GM12878 (cell line): ENCODE measurements at regions not wholly inside any gene's neighbourhood (a gene's known extent, or its start where the extent isn't known, plus 50 kb on each side); places are given as distances from the start of the nearest gene placed in this dataset.

Experiments used
- ATAC-seq: fragments of 200-7000 bp; cut with Tn5 transposase; 3 replicates; pipeline ENCODE4 v1.9.1; 2020; ENCODE audit warnings: mild to moderate bottlenecking, moderate library complexity
- BruUV-seq: library from RNA; stranded (reverse); fragments of 400-500 nt; replicated peaks from 2 replicates; lab custom pipeline; 2021; lab: Mats Ljungman, UMichigan
- CTCF ChIA-PET: fragments of 300-600 bp; sonication (Branson Sonifier 250); formaldehyde crosslinking; extraction: SDS; loops from one replicate; lab custom pipeline; 2021; ENCODE audit warnings: inconsistent platforms; lab: Yijun Ruan, JAX
- POLR2A ChIA-PET: fragments of 350-600 bp; formaldehyde crosslinking; extraction: SDS; loops from one replicate; lab custom pipeline; 2021; ENCODE audit warnings: inconsistent platforms; lab: Charles Lee
- RAD21 ChIA-PET: fragments of 300-600 bp; sonication (Branson Sonifier 250); formaldehyde crosslinking; loops from one replicate; lab custom pipeline; 2023; ENCODE audit warnings: antibody characterized with exemption; ENCODE audit not compliant: unreplicated experiment; lab: Charles Lee
- SMC1A ChIA-PET: fragments of 300-600 bp; sonication (Branson Sonifier 250); formaldehyde crosslinking; loops from one replicate; lab custom pipeline; 2023; ENCODE audit not compliant: unreplicated experiment, uncharacterized antibody; lab: Charles Lee
- DNase-seq: peaks from one replicate; pipeline ENCODE4 v3.0.0-alpha.2; 2011; ENCODE audit warnings: low read depth, low spot score
- FAIRE-seq: peaks from 3 replicates; lab custom pipeline; 2011; peaks lifted over from hg19 to GRCh38; lab: Jason Lieb, UNC
- H2AFZ ChIP-seq: 2 replicates; pipeline ENCODE4 v1.6.0; 2011; ENCODE audit warnings: low read depth, low read length, control low read depth; ENCODE audit not compliant: control insufficient read depth
- H3K27ac ChIP-seq: 2 replicates; pipeline ENCODE4 v1.5.1; 2011; ENCODE audit warnings: control low read depth; ENCODE audit not compliant: control insufficient read depth, insufficient read depth
- H3K27me3 ChIP-seq, 2 experiments: replicated peaks in 1 of 2; 2 replicates each; pipeline versions ENCODE4 v1.6.0 to v1.6.1; 2011; ENCODE audit warnings: low read length in 1 of 2; ENCODE audit not compliant: control insufficient read depth in 2 of 2, insufficient read depth in 2 of 2
- H3K36me3 ChIP-seq, 2 experiments: 2 replicates each; pipeline ENCODE4 v1.5.1; 2011; ENCODE audit warnings: low read length in 1 of 2; ENCODE audit not compliant: control insufficient read depth in 2 of 2, insufficient read depth in 2 of 2
- H3K4me1 ChIP-seq: 2 replicates; pipeline ENCODE4 v1.6.1; 2011; ENCODE audit warnings: mild to moderate bottlenecking, low read length, moderate library complexity, mixed read lengths; ENCODE audit not compliant: control insufficient read depth, insufficient read depth
- H3K4me2 ChIP-seq: 2 replicates; pipeline ENCODE4 v1.6.0; 2011; ENCODE audit warnings: control low read depth; ENCODE audit not compliant: control insufficient read depth, insufficient read depth
- H3K4me3 ChIP-seq: fragments of 200-600 bp; sonication (generic); 2 replicates; pipeline ENCODE4 v1.5.1; 2016
- H3K79me2 ChIP-seq: 2 replicates; pipeline ENCODE4 v1.6.0; 2011; ENCODE audit warnings: low read length; ENCODE audit not compliant: control insufficient read depth, insufficient read depth
- H3K9ac ChIP-seq: 2 replicates; pipeline ENCODE4 v1.8.0; 2011; ENCODE audit warnings: low read length, control low read depth, mixed read lengths; ENCODE audit not compliant: control insufficient read depth, insufficient read depth
- H3K9me3 ChIP-seq: replicated peaks from 3 replicates; pipeline ENCODE4 v1.5.1; 2011; ENCODE audit warnings: mild to moderate bottlenecking, low read length; ENCODE audit not compliant: control insufficient read depth, insufficient read depth
- H4K20me1 ChIP-seq: 2 replicates; pipeline ENCODE4 v1.6.0; 2011; ENCODE audit not compliant: control insufficient read depth, insufficient read depth
- ATF7 ChIP-seq: fragments of 450-650 bp; IDR thresholded peaks from 2 replicates; pipeline ENCODE4 v1.6.1; 2016; ENCODE audit warnings: low read depth, mild to moderate bottlenecking
- CEBPB ChIP-seq, 2 experiments: fragments of 150-350 bp in 1 of 2; IDR thresholded peaks; 2 replicates each; pipeline ENCODE4 v1.6.1; 2012 to 2014; ENCODE audit warnings: low read depth in 2 of 2, low read length in 2 of 2, borderline replicate concordance in 1 of 2, inconsistent platforms in 1 of 2
- CREB1 ChIP-seq: IDR thresholded peaks from 2 replicates; pipeline ENCODE4 v1.6.1; 2012; ENCODE audit warnings: low read depth, mild to moderate bottlenecking, inconsistent platforms
- EED ChIP-seq: sonication (generic); IDR thresholded peaks from 2 replicates; pipeline ENCODE4 v1.6.1; 2016; ENCODE audit warnings: antibody characterized with exemption, low read depth
- LARP7 ChIP-seq: fragments of 450-650 bp; IDR thresholded peaks from 2 replicates; pipeline ENCODE4 v1.6.1; 2017; ENCODE audit warnings: mild to moderate bottlenecking
- MYB ChIP-seq: fragments of 150-350 bp; IDR thresholded peaks from 2 replicates; pipeline ENCODE4 v1.6.1; 2014; ENCODE audit warnings: mild to moderate bottlenecking, low read depth, low read length, borderline replicate concordance
- PML ChIP-seq: IDR thresholded peaks from 2 replicates; pipeline ENCODE4 v1.6.1; 2012; ENCODE audit warnings: low read length, inconsistent platforms
- SMAD5 ChIP-seq: IDR thresholded peaks from 2 replicates; pipeline ENCODE4 v1.6.1; 2016; ENCODE audit warnings: antibody characterized with exemption, low read depth
- TCF3 ChIP-seq: IDR thresholded peaks from 2 replicates; pipeline ENCODE4 v1.6.1; 2012; ENCODE audit warnings: low read depth, mild to moderate bottlenecking, low read length, borderline replicate concordance; ENCODE audit not compliant: insufficient read depth
- ZNF24 ChIP-seq: fragments of 450-650 bp; IDR thresholded peaks from 2 replicates; pipeline ENCODE4 v1.6.1; 2017; ENCODE audit warnings: antibody characterized with exemption, mild to moderate bottlenecking
- WGBS: methylation state at CpG from one replicate; pipeline ENCODE4 v1.1.6; 2016; ENCODE audit warnings: low lambda C conversion rate; ENCODE audit not compliant: insufficient replicate concordance, insufficient coverage; ENCODE audit errors: missing lambda C conversion rate; 5-methylcytosine and 5-hydroxymethylcytosine counted together
- in situ Hi-C: fragments of 300-500 bp; cut with MboI; formaldehyde crosslinking; loops from 9 replicates; pipeline ENCODE4 v1.14.3; 2018; ENCODE audit warnings: mixed read lengths
- intact Hi-C: fragments of 100-400 bp; cut with micrococcal nuclease; formaldehyde crosslinking; loops from one replicate; pipeline ENCODE4 v1.14.2; 2022; ENCODE audit not compliant: unreplicated experiment
- TF ChIP-seq, protein P1 (sequence below): IDR thresholded peaks from 2 replicates; pipeline ENCODE4 v1.6.1; 2012; ENCODE audit warnings: mild to moderate bottlenecking, low read depth, low read length
- TF ChIP-seq, protein P2 (sequence below): IDR thresholded peaks from 2 replicates; pipeline ENCODE4 v1.6.1; 2012; ENCODE audit warnings: low read length, inconsistent platforms
- TF ChIP-seq, protein P3 (sequence below): fragments of 450-650 bp; formaldehyde crosslinking; IDR thresholded peaks from 2 replicates; pipeline ENCODE4 v1.5.0; 2022; ENCODE audit warnings: mild to moderate bottlenecking, missing genetic modification characterization
- TF ChIP-seq, protein P4 (sequence below): IDR thresholded peaks from 2 replicates; pipeline ENCODE4 v1.6.1; 2012; ENCODE audit warnings: low read depth, low read length, improper control_type of control experiment

DNA sequence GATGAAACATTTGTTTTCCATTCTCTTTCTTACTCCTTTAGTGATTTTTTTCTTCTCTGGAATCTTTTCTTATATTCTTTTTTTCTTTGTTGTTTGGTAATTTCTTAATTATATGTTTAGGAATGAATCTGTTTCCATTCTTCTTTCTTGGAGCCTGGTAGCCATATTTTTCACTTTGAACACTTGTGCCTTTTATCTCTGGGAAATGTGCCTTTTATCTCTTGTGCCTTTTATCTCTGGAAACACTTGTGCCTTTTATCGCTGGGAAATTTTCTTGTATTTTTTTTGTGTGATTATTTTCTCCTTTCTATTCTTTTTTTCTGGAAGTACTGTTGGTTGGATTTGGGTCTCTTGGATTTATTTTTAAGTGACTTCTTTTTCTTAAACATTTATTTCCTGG lies 118.2 kb downstream of the LEPR start (continued):
- TF ChIP-seq, protein P1, sequence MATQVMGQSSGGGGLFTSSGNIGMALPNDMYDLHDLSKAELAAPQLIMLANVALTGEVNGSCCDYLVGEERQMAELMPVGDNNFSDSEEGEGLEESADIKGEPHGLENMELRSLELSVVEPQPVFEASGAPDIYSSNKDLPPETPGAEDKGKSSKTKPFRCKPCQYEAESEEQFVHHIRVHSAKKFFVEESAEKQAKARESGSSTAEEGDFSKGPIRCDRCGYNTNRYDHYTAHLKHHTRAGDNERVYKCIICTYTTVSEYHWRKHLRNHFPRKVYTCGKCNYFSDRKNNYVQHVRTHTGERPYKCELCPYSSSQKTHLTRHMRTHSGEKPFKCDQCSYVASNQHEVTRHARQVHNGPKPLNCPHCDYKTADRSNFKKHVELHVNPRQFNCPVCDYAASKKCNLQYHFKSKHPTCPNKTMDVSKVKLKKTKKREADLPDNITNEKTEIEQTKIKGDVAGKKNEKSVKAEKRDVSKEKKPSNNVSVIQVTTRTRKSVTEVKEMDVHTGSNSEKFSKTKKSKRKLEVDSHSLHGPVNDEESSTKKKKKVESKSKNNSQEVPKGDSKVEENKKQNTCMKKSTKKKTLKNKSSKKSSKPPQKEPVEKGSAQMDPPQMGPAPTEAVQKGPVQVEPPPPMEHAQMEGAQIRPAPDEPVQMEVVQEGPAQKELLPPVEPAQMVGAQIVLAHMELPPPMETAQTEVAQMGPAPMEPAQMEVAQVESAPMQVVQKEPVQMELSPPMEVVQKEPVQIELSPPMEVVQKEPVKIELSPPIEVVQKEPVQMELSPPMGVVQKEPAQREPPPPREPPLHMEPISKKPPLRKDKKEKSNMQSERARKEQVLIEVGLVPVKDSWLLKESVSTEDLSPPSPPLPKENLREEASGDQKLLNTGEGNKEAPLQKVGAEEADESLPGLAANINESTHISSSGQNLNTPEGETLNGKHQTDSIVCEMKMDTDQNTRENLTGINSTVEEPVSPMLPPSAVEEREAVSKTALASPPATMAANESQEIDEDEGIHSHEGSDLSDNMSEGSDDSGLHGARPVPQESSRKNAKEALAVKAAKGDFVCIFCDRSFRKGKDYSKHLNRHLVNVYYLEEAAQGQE, result no peak
- TF ChIP-seq PML, result no peak
- TF ChIP-seq, protein P2, sequence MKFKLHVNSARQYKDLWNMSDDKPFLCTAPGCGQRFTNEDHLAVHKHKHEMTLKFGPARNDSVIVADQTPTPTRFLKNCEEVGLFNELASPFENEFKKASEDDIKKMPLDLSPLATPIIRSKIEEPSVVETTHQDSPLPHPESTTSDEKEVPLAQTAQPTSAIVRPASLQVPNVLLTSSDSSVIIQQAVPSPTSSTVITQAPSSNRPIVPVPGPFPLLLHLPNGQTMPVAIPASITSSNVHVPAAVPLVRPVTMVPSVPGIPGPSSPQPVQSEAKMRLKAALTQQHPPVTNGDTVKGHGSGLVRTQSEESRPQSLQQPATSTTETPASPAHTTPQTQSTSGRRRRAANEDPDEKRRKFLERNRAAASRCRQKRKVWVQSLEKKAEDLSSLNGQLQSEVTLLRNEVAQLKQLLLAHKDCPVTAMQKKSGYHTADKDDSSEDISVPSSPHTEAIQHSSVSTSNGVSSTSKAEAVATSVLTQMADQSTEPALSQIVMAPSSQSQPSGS, result no peak
- no peak for TF ChIP-seq CREB1
- no peak for TF ChIP-seq LARP7

DNA sequence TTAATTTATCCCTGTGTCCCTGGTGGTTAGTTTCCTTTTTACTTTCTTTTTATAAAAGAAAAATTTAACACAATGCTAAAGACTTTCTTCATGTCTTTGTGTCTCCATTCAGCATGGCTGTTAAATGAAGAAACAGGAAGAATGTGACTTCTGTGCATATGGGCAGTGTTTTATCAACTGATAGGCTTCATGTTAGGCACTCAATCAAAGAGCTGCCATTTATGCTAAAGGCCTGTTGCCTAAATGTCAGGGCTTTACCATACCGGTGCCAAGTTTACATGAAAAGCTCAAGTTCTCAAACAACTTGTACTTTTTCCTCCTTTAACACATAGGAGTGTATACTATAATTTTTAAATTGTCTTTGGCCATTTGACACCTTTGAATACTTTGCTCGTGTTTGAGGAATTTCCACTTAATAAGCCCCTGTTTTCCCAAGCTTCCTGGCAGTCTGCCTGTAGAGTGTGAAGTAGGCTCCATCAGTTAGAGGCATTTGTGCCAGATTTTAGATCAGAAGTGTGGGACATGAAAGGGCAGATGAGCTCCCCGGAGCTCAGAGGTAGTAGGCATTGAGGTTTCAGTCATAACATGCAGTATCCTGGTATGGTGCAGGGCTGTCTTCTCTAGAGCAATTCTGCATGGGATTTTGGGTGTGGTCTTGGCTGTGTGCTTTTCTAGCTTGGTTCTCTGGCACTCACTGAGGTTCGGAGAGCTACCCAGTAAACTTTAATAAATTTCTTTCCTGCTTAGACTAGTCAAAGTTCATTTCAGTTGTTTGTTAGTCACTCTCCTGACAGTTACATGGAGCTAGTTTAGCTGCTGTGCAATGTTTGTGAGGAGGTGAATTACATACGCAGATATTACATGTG lies 119.0 kb downstream of the LEPR start:
- Histone ChIP-seq H3K79me2 (no peaks in the 10 kb centered on the region), H3K9ac (no peak overlapping the region), H2AFZ (no peak overlapping the region), H4K20me1 (no peaks in the 10 kb centered on the region), H3K4me1 (no peaks in the 10 kb centered on the region), H3K27me3 (no peaks in the 10 kb centered on the region), H3K9me3 (no peaks in the 10 kb centered on the region), H3K36me3 (no peaks in the 10 kb centered on the region), H3K27ac (no peak overlapping the region), H3K4me2 (no peak overlapping the region), H3K4me3 (no peak overlapping the region)
- FAIRE-seq (no peak), DNase-seq (no peak), ATAC-seq (no peak)
- CTCF ChIA-PET, result interaction anchor here (0.9 kb wide), 1 partner anchor 22 kb away, joined by 3 read pairs; no protein-coding TSS in a partner anchor
- in situ Hi-C loops (no loop called here), intact Hi-C loops (no loop called here)
- POLR2A ChIA-PET, result interaction anchor here (0.6 kb wide), 1 partner anchor 956 kb away, joined by 3 read pairs; no protein-coding TSS in a partner anchor
- WGBS, result 29% methylated on average over 5 of the region's 5 CpGs
- no TSS peak for BruUV-seq
- SMC1A ChIA-PET, result interaction anchor here (0.7 kb wide), 1 partner anchor 31 kb away, joined by 5 read pairs; no protein-coding TSS in a partner anchor
- RAD21 ChIA-PET, result no interaction called here
- no peak for TF ChIP-seq SMAD5
- no peak for TF ChIP-seq ATF7
- no peak for TF ChIP-seq CEBPB (IDR thresholded peaks at IDR 0.05; ENCODE audit: borderline replicate concordance in 1 of 2, low read depth in 2 of 2, low read length in 2 of 2)
- TF ChIP-seq MYB, result no peak
- TF ChIP-seq, protein P3, sequence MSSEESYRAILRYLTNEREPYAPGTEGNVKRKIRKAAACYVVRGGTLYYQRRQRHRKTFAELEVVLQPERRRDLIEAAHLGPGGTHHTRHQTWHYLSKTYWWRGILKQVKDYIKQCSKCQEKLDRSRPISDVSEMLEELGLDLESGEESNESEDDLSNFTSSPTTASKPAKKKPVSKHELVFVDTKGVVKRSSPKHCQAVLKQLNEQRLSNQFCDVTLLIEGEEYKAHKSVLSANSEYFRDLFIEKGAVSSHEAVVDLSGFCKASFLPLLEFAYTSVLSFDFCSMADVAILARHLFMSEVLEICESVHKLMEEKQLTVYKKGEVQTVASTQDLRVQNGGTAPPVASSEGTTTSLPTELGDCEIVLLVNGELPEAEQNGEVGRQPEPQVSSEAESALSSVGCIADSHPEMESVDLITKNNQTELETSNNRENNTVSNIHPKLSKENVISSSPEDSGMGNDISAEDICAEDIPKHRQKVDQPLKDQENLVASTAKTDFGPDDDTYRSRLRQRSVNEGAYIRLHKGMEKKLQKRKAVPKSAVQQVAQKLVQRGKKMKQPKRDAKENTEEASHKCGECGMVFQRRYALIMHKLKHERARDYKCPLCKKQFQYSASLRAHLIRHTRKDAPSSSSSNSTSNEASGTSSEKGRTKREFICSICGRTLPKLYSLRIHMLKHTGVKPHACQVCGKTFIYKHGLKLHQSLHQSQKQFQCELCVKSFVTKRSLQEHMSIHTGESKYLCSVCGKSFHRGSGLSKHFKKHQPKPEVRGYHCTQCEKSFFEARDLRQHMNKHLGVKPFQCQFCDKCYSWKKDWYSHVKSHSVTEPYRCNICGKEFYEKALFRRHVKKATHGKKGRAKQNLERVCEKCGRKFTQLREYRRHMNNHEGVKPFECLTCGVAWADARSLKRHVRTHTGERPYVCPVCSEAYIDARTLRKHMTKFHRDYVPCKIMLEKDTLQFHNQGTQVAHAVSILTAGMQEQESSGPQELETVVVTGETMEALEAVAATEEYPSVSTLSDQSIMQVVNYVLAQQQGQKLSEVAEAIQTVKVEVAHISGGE (CRISPR knock-in tag), result no peak
- TF ChIP-seq, protein P4, sequence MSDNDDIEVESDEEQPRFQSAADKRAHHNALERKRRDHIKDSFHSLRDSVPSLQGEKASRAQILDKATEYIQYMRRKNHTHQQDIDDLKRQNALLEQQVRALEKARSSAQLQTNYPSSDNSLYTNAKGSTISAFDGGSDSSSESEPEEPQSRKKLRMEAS, result no peak
- TF ChIP-seq EED, result no peak
- no peak for TF ChIP-seq ZNF24
- no peak for TF ChIP-seq TCF3
